Breast epithelium (tissue), 3 donors: ENCODE measurements at regions not wholly inside any gene's neighbourhood (a gene's known extent, or its start where the extent isn't known, plus 50 kb on each side); places are given as distances from the start of the nearest gene placed in this dataset.

Source experiments
- CTCF ChIP-seq, 3 donors: fragments of 450-650 bp; IDR thresholded peaks; one replicate each; pipeline ENCODE4 v1.5.1; 2016 to 2017; ENCODE audit warnings: antibody characterized with exemption in 3 of 3, mild to moderate bottlenecking in 3 of 3, moderate library complexity in 3 of 3
- POLR2A ChIP-seq: fragments of 450-650 bp; IDR thresholded peaks from one replicate; pipeline ENCODE4 v1.6.1; 2016; ENCODE audit warnings: antibody characterized with exemption, mild to moderate bottlenecking, moderate library complexity
- POLR2AphosphoS5 ChIP-seq, 3 donors: sonication (generic); formaldehyde crosslinking; IDR thresholded peaks; one replicate each; pipeline ENCODE4 v1.6.1; 2017; ENCODE audit warnings: antibody characterized with exemption in 3 of 3

- TF ChIP-seq CTCF (IDR thresholded peaks at IDR 0.05): no peak
- no peak for TF ChIP-seq POLR2AphosphoS5 (IDR thresholded peaks at IDR 0.05)
- TF ChIP-seq POLR2A: no peak
These were observed 303.9 kb downstream of the TENT4A start for GRCh38 chr5:7016999-7017747.
